ENCODE measurements at regions not wholly inside any gene's neighbourhood (a gene's known extent, or its start where the extent isn't known, plus 50 kb on each side); places are given as distances from the start of the nearest gene placed in this dataset.

DNA sequence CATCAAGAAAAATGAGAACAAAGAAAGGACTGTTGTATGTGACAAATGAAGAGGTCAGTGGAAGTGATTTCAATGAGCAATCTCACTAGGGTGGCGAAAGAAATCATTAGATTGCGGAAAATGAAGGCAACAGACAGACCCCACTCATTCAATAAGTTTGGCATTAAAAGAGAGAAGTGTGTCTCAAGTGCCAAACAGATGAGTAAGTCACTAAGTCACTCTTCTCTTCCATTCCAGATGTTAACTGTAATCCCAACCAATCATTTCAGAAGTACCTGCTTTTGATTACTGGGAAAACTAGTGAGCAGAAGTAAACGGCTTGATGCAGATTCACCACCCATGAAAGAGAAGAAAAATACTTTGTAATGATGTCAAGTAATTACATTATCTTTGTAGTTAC is 144.3 kb upstream of the PRMT6 start:
- no peaks in the 10 kb centered on the region for H3K27me3 ChIP-seq (ENCODE audit: control insufficient read depth in 1 of 2, insufficient read depth in 2 of 2, low read length in 2 of 2)
- no peaks in the 10 kb centered on the region for H3K4me1 ChIP-seq (ENCODE audit: control insufficient read depth, insufficient read depth, low read length)

DNA sequence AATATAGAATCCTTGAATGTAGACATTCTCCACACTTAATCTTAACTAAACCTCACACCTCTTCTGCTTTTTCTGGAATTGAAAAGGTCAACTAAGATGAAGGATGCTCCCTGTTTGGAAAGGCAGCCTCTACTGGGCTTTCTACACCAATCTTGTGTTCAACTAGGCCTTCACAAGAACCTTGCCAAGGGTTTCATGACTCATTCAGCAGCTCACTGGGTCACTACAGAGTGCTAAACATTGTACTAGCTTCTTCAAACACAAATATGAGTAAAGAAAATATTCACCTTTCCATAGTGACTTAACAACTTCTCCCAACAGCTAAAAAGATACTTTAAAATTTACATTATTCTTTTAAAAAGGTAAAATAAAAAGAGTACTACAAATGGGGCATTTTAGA is 135.3 kb upstream of the PRMT6 start:
- Histone ChIP-seq H3K27ac (ENCODE audit: low read length) (no peak overlapping the region), H3K9me3 (ENCODE audit: control insufficient read depth in 2 of 2, low read length in 2 of 2) (no peaks in the 10 kb centered on the region), H3K27me3 (ENCODE audit: control insufficient read depth in 1 of 2, insufficient read depth in 2 of 2, low read length in 2 of 2) (no peaks in the 10 kb centered on the region), H3K9ac (ENCODE audit: low read length in 2 of 2) (no peak overlapping the region), H3K36me3 (ENCODE audit: control insufficient read depth in 2 of 2, insufficient read depth in 2 of 2, low read length in 2 of 2) (no peaks in the 10 kb centered on the region), H3K4me3 (ENCODE audit: low read length in 2 of 2) (no peak overlapping the region), H3K4me1 (ENCODE audit: control insufficient read depth, insufficient read depth, low read length) (no peaks in the 10 kb centered on the region)

More for the DNA sequence above, 144.3 kb upstream of the PRMT6 start:
- Histone ChIP-seq H3K27ac (ENCODE audit: low read length) (no peak overlapping the region), H3K9ac (ENCODE audit: low read length in 2 of 2) (no peak overlapping the region), H3K36me3 (ENCODE audit: control insufficient read depth in 2 of 2, insufficient read depth in 2 of 2, low read length in 2 of 2) (no peaks in the 10 kb centered on the region), H3K9me3 (ENCODE audit: control insufficient read depth in 2 of 2, low read length in 2 of 2) (no peaks in the 10 kb centered on the region), H3K4me3 (ENCODE audit: low read length in 2 of 2) (no peak overlapping the region)

DNA sequence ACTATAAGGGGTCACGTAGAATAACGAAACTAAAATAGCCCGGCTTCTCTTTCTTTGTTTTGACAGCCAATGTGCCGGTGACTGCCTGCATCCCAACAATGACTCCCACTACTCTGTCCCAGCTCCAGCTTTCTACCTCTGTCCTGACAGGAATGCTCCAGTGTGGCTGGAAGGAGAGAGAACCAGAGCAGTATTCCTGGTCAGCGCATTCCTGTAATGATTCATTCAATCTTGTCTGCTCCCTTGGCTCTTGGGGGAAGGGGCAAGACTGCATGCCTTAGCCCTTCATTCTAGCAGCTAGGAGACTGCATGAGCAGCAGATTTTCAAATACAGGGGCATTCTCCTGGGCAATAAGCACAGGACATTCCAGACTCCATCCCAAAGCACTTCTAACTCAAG is 132.1 kb upstream of the PRMT6 start:
- H3K4me3 ChIP-seq (ENCODE audit: low read length in 2 of 2): no peak overlapping the region
- no peak overlapping the region for H3K27ac ChIP-seq (ENCODE audit: low read length)
- H3K4me1 ChIP-seq (ENCODE audit: control insufficient read depth, insufficient read depth, low read length): no peaks in the 10 kb centered on the region
- H3K9ac ChIP-seq (ENCODE audit: low read length in 2 of 2): no peak overlapping the region
- H3K27me3 ChIP-seq (ENCODE audit: control insufficient read depth in 1 of 2, insufficient read depth in 2 of 2, low read length in 2 of 2): no peaks in the 10 kb centered on the region
- H3K36me3 ChIP-seq (ENCODE audit: control insufficient read depth in 2 of 2, insufficient read depth in 2 of 2, low read length in 2 of 2): no peaks in the 10 kb centered on the region
- H3K9me3 ChIP-seq (ENCODE audit: control insufficient read depth in 2 of 2, low read length in 2 of 2): no peaks in the 10 kb centered on the region

DNA sequence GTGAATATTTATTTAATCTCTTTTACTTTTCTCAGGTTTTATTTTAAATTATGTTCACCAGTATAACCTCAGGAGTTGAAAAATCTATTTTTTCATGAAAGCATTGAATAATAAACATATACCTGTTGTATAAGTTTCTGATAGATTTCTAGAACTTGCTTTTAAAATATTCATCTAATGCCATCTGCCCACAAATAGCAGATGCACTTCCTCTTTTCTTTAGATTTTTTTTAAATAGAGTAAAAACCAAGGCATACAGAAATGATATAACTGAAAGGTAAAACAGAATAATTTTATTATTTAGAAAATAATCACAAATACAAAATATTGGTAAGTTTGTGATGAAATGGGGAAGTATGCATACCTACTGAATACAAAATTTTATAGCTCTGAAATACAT is 130.7 kb upstream of the PRMT6 start:
- no peaks in the 10 kb centered on the region for H3K9me3 ChIP-seq (ENCODE audit: control insufficient read depth in 2 of 2, low read length in 2 of 2)
- no peaks in the 10 kb centered on the region for H3K36me3 ChIP-seq (ENCODE audit: control insufficient read depth in 2 of 2, insufficient read depth in 2 of 2, low read length in 2 of 2)
- H3K27ac ChIP-seq (ENCODE audit: low read length): no peak overlapping the region
- no peaks in the 10 kb centered on the region for H3K4me1 ChIP-seq (ENCODE audit: control insufficient read depth, insufficient read depth, low read length)
- H3K27me3 ChIP-seq (ENCODE audit: control insufficient read depth in 1 of 2, insufficient read depth in 2 of 2, low read length in 2 of 2): no peaks in the 10 kb centered on the region
- no peak overlapping the region for H3K4me3 ChIP-seq (ENCODE audit: low read length in 2 of 2)
- H3K9ac ChIP-seq (ENCODE audit: low read length in 2 of 2): no peak overlapping the region

DNA sequence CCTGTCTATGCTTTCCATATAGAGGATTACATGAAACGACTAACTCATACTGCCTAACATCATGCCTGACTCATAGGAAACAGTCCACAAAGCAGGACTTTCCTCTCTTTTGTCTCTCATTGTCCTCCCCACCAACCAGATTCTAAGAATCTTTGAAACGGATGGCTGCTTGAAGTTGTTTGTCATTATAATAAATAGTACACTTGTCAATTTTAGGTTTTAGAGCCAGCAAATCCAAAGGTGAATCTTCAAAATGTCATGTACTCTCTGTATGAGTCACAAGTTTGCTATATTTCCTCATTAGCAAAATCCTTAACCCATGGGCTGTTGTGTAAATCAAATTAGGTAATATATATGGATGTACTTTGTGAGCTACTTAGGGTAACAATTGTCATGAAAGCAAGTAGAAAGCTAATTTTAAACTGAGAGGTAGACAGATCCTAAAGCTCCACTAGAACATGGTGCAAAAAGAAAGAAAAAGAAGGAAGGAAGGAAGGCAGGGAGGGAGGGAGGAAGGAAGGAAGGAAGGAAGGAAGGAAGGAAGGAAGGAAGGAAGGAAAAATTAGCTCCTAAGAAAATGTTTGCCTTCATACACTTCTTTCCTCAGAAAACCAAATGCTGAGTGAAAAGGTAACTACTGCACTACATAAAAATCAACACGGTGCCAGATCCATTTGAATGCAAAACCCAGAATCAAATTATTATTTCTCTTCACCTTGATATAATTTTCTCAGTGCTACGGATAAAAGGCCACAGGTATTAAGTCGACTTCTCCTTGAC is 129.5 kb upstream of the PRMT6 start:
- Histone ChIP-seq H3K36me3 (ENCODE audit: control insufficient read depth in 2 of 2, insufficient read depth in 2 of 2, low read length in 2 of 2) (no peaks in the 10 kb centered on the region), H3K9ac (ENCODE audit: low read length in 2 of 2) (no peak overlapping the region), H3K27me3 (ENCODE audit: control insufficient read depth in 1 of 2, insufficient read depth in 2 of 2, low read length in 2 of 2) (no peaks in the 10 kb centered on the region), H3K4me1 (ENCODE audit: control insufficient read depth, insufficient read depth, low read length) (no peaks in the 10 kb centered on the region), H3K27ac (ENCODE audit: low read length) (no peak overlapping the region), H3K4me3 (ENCODE audit: low read length in 2 of 2) (no peak overlapping the region), H3K9me3 (ENCODE audit: control insufficient read depth in 2 of 2, low read length in 2 of 2) (no peaks in the 10 kb centered on the region)

DNA sequence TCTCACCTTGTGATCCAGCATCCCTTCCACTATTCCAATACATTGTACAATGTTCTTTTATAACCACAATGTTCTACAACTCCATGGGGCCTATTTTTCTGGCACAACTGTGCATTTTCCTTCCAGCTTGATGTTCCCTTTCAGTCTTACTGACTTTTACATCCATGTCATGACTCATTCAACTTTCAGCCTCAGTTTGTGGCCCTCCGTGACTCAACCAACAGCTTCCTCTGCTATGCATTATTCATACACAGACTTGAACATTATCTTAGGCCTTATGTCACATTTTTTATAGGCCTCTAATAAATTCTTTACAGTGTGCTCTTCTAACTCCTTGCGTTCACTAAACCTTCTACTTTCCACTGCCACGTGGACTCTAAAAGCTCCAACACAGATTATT is 119.4 kb upstream of the PRMT6 start:
- no peaks in the 10 kb centered on the region for H3K36me3 ChIP-seq (ENCODE audit: control insufficient read depth in 2 of 2, insufficient read depth in 2 of 2, low read length in 2 of 2)
- no peak overlapping the region for H3K27ac ChIP-seq (ENCODE audit: low read length)
- no peaks in the 10 kb centered on the region for H3K9me3 ChIP-seq (ENCODE audit: control insufficient read depth in 2 of 2, low read length in 2 of 2)
- H3K27me3 ChIP-seq (ENCODE audit: control insufficient read depth in 1 of 2, insufficient read depth in 2 of 2, low read length in 2 of 2): no peaks in the 10 kb centered on the region
- H3K4me1 ChIP-seq (ENCODE audit: control insufficient read depth, insufficient read depth, low read length): no peaks in the 10 kb centered on the region
- H3K4me3 ChIP-seq (ENCODE audit: low read length in 2 of 2): no peak overlapping the region
- H3K9ac ChIP-seq (ENCODE audit: low read length in 2 of 2): no peak overlapping the region

DNA sequence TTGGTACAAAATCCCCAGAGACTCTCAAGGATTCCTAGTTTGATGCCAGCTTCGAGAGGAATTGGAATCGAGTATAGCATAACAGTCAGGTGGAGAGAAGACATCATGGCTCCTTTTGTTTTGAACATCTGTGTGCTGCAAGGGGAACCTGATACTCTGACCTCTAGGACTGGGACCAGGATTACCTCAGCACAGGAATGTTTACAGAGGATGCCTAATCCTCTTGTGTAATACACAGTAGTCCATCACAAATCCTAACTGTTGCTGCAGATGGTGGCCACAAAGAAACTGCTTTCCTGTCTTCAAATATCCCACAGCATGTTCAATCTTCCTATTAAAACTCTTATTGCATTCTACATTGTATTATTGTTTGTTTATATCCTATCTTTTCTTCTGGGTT is 111.8 kb upstream of the PRMT6 start:
- Histone ChIP-seq H3K4me1 (ENCODE audit: control insufficient read depth, insufficient read depth, low read length) (no peaks in the 10 kb centered on the region), H3K27ac (ENCODE audit: low read length) (no peak overlapping the region), H3K36me3 (ENCODE audit: control insufficient read depth in 2 of 2, insufficient read depth in 2 of 2, low read length in 2 of 2) (no peaks in the 10 kb centered on the region), H3K4me3 (ENCODE audit: low read length in 2 of 2) (no peak overlapping the region), H3K27me3 (ENCODE audit: control insufficient read depth in 1 of 2, insufficient read depth in 2 of 2, low read length in 2 of 2) (no peaks in the 10 kb centered on the region), H3K9ac (ENCODE audit: low read length in 2 of 2) (no peak overlapping the region), H3K9me3 (ENCODE audit: control insufficient read depth in 2 of 2, low read length in 2 of 2) (no peaks in the 10 kb centered on the region)

DNA sequence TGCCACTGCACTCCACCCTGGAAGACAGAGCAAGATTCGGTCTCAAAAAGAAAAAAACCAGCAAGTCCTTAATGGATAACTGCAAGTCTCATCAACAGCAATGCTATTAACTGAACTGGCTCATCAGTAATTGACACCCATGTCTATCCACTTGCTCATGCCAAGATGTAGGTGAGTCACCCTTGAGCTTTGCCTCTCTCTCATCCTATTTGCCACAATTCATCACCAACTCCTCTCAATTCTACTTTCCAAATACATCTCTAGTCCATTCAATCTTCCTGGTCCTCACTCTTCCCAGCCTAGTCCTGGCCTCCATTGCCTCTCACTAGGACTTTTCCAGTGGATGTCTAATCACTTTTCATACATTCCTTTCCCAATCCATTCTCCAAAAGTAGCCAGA is 103.7 kb upstream of the PRMT6 start:
- Histone ChIP-seq H3K9ac (ENCODE audit: low read length in 2 of 2) (no peak overlapping the region), H3K36me3 (ENCODE audit: control insufficient read depth in 2 of 2, insufficient read depth in 2 of 2, low read length in 2 of 2) (no peaks in the 10 kb centered on the region), H3K9me3 (ENCODE audit: control insufficient read depth in 2 of 2, low read length in 2 of 2) (no peaks in the 10 kb centered on the region), H3K27me3 (ENCODE audit: control insufficient read depth in 1 of 2, insufficient read depth in 2 of 2, low read length in 2 of 2) (no peaks in the 10 kb centered on the region), H3K27ac (ENCODE audit: low read length) (no peak overlapping the region), H3K4me1 (ENCODE audit: control insufficient read depth, insufficient read depth, low read length) (no peaks in the 10 kb centered on the region), H3K4me3 (ENCODE audit: low read length in 2 of 2) (no peak overlapping the region)

DNA sequence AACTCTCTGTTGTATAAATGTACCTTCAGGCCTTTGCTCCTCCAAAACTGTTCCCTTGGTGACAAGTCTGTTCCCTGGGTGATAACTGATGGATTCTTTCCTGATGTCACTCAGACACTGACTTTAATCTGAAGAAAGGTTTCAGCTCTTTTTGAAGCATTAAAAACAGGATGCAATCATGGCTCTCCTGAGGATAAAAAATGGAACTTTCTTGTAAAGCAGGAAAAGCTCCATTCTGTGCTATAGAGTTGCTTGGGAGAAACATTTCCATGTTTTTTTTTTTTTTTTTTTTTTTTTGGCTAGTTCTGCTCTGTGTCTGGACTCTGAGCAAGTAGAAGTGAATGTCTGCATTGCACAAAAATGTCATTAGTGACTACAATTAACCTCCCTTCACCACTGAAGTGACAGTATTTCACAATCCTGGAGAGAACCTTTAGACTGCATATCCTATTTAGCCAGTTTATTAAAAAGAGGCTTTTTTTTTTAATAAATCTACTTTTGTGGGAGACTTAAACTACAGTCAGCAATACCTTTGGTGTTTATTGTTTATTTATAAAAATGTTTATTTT is 101.7 kb upstream of the PRMT6 start:
- no peak overlapping the region for H3K9ac ChIP-seq (ENCODE audit: low read length in 2 of 2)
- no peaks in the 10 kb centered on the region for H3K4me1 ChIP-seq (ENCODE audit: control insufficient read depth, insufficient read depth, low read length)
- no peaks in the 10 kb centered on the region for H3K9me3 ChIP-seq (ENCODE audit: control insufficient read depth in 2 of 2, low read length in 2 of 2)
- H3K36me3 ChIP-seq (ENCODE audit: control insufficient read depth in 2 of 2, insufficient read depth in 2 of 2, low read length in 2 of 2): no peaks in the 10 kb centered on the region
- H3K27me3 ChIP-seq (ENCODE audit: control insufficient read depth in 1 of 2, insufficient read depth in 2 of 2, low read length in 2 of 2): no peaks in the 10 kb centered on the region
- H3K27ac ChIP-seq (ENCODE audit: low read length): no peak overlapping the region
- no peak overlapping the region for H3K4me3 ChIP-seq (ENCODE audit: low read length in 2 of 2)

DNA sequence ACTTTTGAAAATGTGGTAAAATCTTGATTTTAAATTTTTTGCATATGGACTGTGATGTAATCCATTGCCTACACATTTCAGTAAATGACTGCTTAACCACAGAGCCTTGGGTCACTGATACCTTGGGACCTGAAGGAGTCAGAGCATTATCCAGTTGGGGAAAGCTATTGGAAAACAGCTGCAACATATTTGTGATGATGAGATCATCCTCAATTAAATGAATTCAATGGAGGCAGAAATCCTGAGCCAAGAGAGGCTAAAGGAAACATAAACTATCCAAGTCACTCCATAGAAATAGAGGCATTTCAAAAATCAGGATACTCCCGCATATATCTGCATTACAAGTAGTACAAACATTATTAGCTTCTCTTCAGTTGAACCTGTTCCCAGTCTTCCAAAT is 99.8 kb upstream of the PRMT6 start:
- Histone ChIP-seq H3K9me3 (ENCODE audit: control insufficient read depth in 2 of 2, low read length in 2 of 2) (no peaks in the 10 kb centered on the region), H3K4me1 (ENCODE audit: control insufficient read depth, insufficient read depth, low read length) (no peaks in the 10 kb centered on the region), H3K27ac (ENCODE audit: low read length) (no peak overlapping the region), H3K36me3 (ENCODE audit: control insufficient read depth in 2 of 2, insufficient read depth in 2 of 2, low read length in 2 of 2) (no peaks in the 10 kb centered on the region), H3K27me3 (ENCODE audit: control insufficient read depth in 1 of 2, insufficient read depth in 2 of 2, low read length in 2 of 2) (no peaks in the 10 kb centered on the region), H3K4me3 (ENCODE audit: low read length in 2 of 2) (no peak overlapping the region), H3K9ac (ENCODE audit: low read length in 2 of 2) (no peak overlapping the region)

DNA sequence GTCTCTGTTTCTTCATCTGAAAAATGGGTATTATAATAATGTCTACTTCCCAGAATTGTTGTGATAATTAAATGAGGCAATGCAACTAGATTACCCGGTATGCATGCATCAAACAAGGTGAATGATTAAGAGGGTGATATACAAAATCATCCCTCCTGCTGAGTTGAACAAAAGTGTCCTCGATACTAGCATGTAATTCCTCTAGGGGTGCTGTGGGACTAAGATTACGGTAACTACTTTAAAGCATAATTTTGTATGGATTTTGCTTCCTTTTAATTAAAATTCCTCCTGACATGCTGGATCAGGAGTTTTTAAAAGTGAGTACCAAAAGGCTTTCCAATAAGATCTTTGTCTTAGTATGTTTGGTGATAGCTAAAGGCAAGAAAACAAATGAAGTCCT is 98.7 kb upstream of the PRMT6 start:
- Histone ChIP-seq H3K9me3 (ENCODE audit: control insufficient read depth in 2 of 2, low read length in 2 of 2) (no peaks in the 10 kb centered on the region), H3K27ac (ENCODE audit: low read length) (no peak overlapping the region), H3K9ac (ENCODE audit: low read length in 2 of 2) (no peak overlapping the region)

More for the DNA sequence above, 98.7 kb upstream of the PRMT6 start:
- H3K4me3 ChIP-seq (ENCODE audit: low read length in 2 of 2): no peak overlapping the region
- no peaks in the 10 kb centered on the region for H3K36me3 ChIP-seq (ENCODE audit: control insufficient read depth in 2 of 2, insufficient read depth in 2 of 2, low read length in 2 of 2)
- no peaks in the 10 kb centered on the region for H3K4me1 ChIP-seq (ENCODE audit: control insufficient read depth, insufficient read depth, low read length)
- H3K27me3 ChIP-seq (ENCODE audit: control insufficient read depth in 1 of 2, insufficient read depth in 2 of 2, low read length in 2 of 2): no peaks in the 10 kb centered on the region

Measured in stomach smooth muscle (tissue), 2 donors.